H1 (cell line): ENCODE measurements at regions not wholly inside any gene's neighbourhood (a gene's known extent, or its start where the extent isn't known, plus 50 kb on each side); places are given as distances from the start of the nearest gene placed in this dataset.

Source experiments
- CTCF ChIA-PET: fragments of 300-600 bp; sonication (Branson Sonifier 250); formaldehyde crosslinking; loops from one replicate; lab custom pipeline; 2021; ENCODE audit not compliant: partially characterized antibody; lab: Charles Lee
- POLR2A ChIA-PET: fragments of 300-600 bp; sonication (Branson Sonifier 250); formaldehyde crosslinking; loops from one replicate; lab custom pipeline; 2021; ENCODE audit warnings: inconsistent platforms; ENCODE audit not compliant: partially characterized antibody; lab: Charles Lee
- DNase-seq, 2 experiments: peaks; one replicate each; pipeline versions ENCODE4 v3.0.0 to v3.0.0-alpha.2; 2010 to 2022; ENCODE audit warnings: low spot score in 2 of 2, low read depth in 1 of 2, mixed read lengths in 1 of 2
- FAIRE-seq: peaks from 2 replicates; lab custom pipeline; 2011; peaks lifted over from hg19 to GRCh38; lab: Jason Lieb, UNC
- H2AFZ ChIP-seq: 2 replicates; pipeline ENCODE4 v1.8.1; 2012; ENCODE audit warnings: low read length, inconsistent platforms
- H2AK5ac ChIP-seq: 2 replicates; pipeline ENCODE4 v1.6.1; 2013; ENCODE audit warnings: low read depth, low read length
- H2BK120ac ChIP-seq: replicated peaks from 2 replicates; pipeline ENCODE3; 2013; ENCODE audit warnings: low read depth, low read length, inconsistent platforms
- H2BK12ac ChIP-seq: 2 replicates; pipeline ENCODE4 v1.6.1; 2013; ENCODE audit warnings: low read depth, low read length
- H2BK15ac ChIP-seq: 2 replicates; pipeline ENCODE4 v1.6.1; 2013; ENCODE audit warnings: low read length
- H2BK20ac ChIP-seq: 2 replicates; pipeline ENCODE4 v1.6.1; 2013; ENCODE audit warnings: low read length
- H2BK5ac ChIP-seq: 2 replicates; pipeline ENCODE4 v1.6.1; 2013; ENCODE audit warnings: low read depth, low read length
- H3K14ac ChIP-seq: 2 replicates; pipeline ENCODE4 v1.6.1; 2013; ENCODE audit warnings: inconsistent platforms; ENCODE audit not compliant: insufficient read length
- H3K18ac ChIP-seq: 2 replicates; pipeline ENCODE4 v1.6.1; 2013; ENCODE audit warnings: low read length; ENCODE audit errors: extremely low read depth
- H3K23ac ChIP-seq: 2 replicates; pipeline ENCODE4 v1.6.1; 2013; ENCODE audit warnings: inconsistent platforms; ENCODE audit not compliant: insufficient read length
- H3K23me2 ChIP-seq: 2 replicates; pipeline ENCODE4 v1.6.1; 2013; ENCODE audit warnings: low read depth, low read length
- H3K27ac ChIP-seq: 2 replicates; pipeline ENCODE4 v1.6.1; 2011; ENCODE audit warnings: low read depth, low read length, inconsistent platforms
- H3K27me3 ChIP-seq, 4 experiments: replicated peaks in 1 of 4; 1 replicate in 1 of 4; 2 replicates in 3 of 4; pipeline versions ENCODE4 v1.6.1 to v1.8.1; 2011 to 2013; ENCODE audit warnings: low read length in 3 of 4, mild to moderate bottlenecking in 3 of 4, inconsistent platforms in 2 of 4, mixed read lengths in 2 of 4, moderate library complexity in 1 of 4; ENCODE audit not compliant: control insufficient read depth in 3 of 4, insufficient read depth in 3 of 4; ENCODE audit errors: extremely low read depth in 1 of 4
- H3K36me3 ChIP-seq, 4 experiments: 2 replicates each; pipeline versions ENCODE4 v1.6.1 to v1.8.1; 2011 to 2013; ENCODE audit warnings: mild to moderate bottlenecking in 4 of 4, low read length in 3 of 4, moderate library complexity in 2 of 4, control low read depth in 1 of 4, inconsistent platforms in 1 of 4; ENCODE audit not compliant: insufficient read depth in 4 of 4, control insufficient read depth in 2 of 4
- H3K4ac ChIP-seq: replicated peaks from 2 replicates; pipeline ENCODE3; 2013; ENCODE audit warnings: low read length, low read depth, mixed read lengths, inconsistent platforms; ENCODE audit not compliant: insufficient read length
- H3K4me1 ChIP-seq, 4 experiments: replicated peaks in 1 of 4; 1 replicate in 1 of 4; 2 replicates in 3 of 4; pipeline versions ENCODE4 v1.6.1 to v1.8.1; 2011 to 2013; ENCODE audit warnings: low read length in 3 of 4, inconsistent platforms in 2 of 4, mixed read lengths in 1 of 4; ENCODE audit not compliant: insufficient read depth in 4 of 4, control insufficient read depth in 3 of 4
- H3K4me2 ChIP-seq, 2 experiments: 2 replicates each; pipeline versions ENCODE4 v1.6.1 to v1.8.1; 2011 to 2013; ENCODE audit warnings: low read depth in 2 of 2, low read length in 2 of 2, control low read depth in 1 of 2, inconsistent platforms in 1 of 2, mild to moderate bottlenecking in 1 of 2; ENCODE audit not compliant: insufficient read depth in 1 of 2
- H3K4me3 ChIP-seq, 4 experiments: fragments of 200-600, 300-600 bp in 1 of 4; sonication (generic), shearing (Covaris generic), sonication (Bioruptor Twin) in 1 of 4; 2 replicates each; pipeline versions ENCODE4 v1.5.1 to v1.8.1; 2011 to 2016; ENCODE audit warnings: low read length in 4 of 4, low read depth in 3 of 4, control low read depth in 2 of 4, inconsistent platforms in 2 of 4, mild to moderate bottlenecking in 2 of 4, mixed read lengths in 1 of 4, moderate library complexity in 1 of 4; ENCODE audit not compliant: insufficient read depth in 2 of 4; ENCODE audit errors: extremely low read depth in 1 of 4
- H3K56ac ChIP-seq: replicated peaks from 2 replicates; pipeline ENCODE3; 2013; ENCODE audit warnings: low read depth, mild to moderate bottlenecking, mixed read lengths, low read length, inconsistent platforms; ENCODE audit not compliant: insufficient read length
- H3K79me1 ChIP-seq: 2 replicates; pipeline ENCODE4 v1.6.1; 2013; ENCODE audit warnings: low read depth, low read length, control low read depth
- H3K79me2 ChIP-seq, 2 experiments: 2 replicates each; pipeline versions ENCODE4 v1.6.1 to v1.8.1; 2012 to 2013; ENCODE audit warnings: low read length in 2 of 2, mild to moderate bottlenecking in 2 of 2, inconsistent platforms in 1 of 2; ENCODE audit not compliant: insufficient read depth in 2 of 2, control insufficient read depth in 1 of 2
- H3K9ac ChIP-seq, 4 experiments: replicated peaks in 1 of 4; 1 replicate in 1 of 4; 2 replicates in 3 of 4; pipeline versions ENCODE4 v1.6.1 to v1.8.1; 2011 to 2013; ENCODE audit warnings: low read depth in 3 of 4, low read length in 3 of 4, control low read depth in 2 of 4, mild to moderate bottlenecking in 2 of 4, moderate library complexity in 2 of 4, inconsistent platforms in 1 of 4; ENCODE audit errors: extremely low read depth in 1 of 4
- H3K9me3 ChIP-seq, 2 experiments: 2 replicates each; pipeline versions ENCODE4 v1.6.1 to v1.8.1; 2012 to 2013; ENCODE audit warnings: mild to moderate bottlenecking in 2 of 2, moderate library complexity in 2 of 2, control low read depth in 1 of 2, inconsistent platforms in 1 of 2, low read depth in 1 of 2, low read length in 1 of 2, mixed read lengths in 1 of 2; ENCODE audit not compliant: insufficient read depth in 2 of 2
- H4K20me1 ChIP-seq, 2 experiments: replicated peaks in 1 of 2; 2 replicates each; pipeline versions ENCODE3 to v1.8.1; 2011 to 2013; ENCODE audit warnings: inconsistent platforms in 2 of 2, low read length in 2 of 2, mild to moderate bottlenecking in 1 of 2; ENCODE audit not compliant: insufficient read depth in 2 of 2, control insufficient read depth in 1 of 2
- H4K5ac ChIP-seq: 2 replicates; pipeline ENCODE4 v1.6.1; 2013; ENCODE audit warnings: low read length, low read depth, mixed read lengths, inconsistent platforms; ENCODE audit not compliant: insufficient read length
- H4K8ac ChIP-seq: 2 replicates; pipeline ENCODE4 v1.8.0; 2013; ENCODE audit warnings: mild to moderate bottlenecking, moderate library complexity, low read length, inconsistent platforms; ENCODE audit not compliant: insufficient read depth; ENCODE audit errors: extremely low read depth
- H4K91ac ChIP-seq: replicated peaks from 2 replicates; pipeline ENCODE3; 2013; ENCODE audit warnings: low read length, mixed read lengths, inconsistent platforms; ENCODE audit not compliant: insufficient read length
- BACH1 ChIP-seq: IDR thresholded peaks from 2 replicates; pipeline ENCODE4 v1.6.1; 2012; ENCODE audit warnings: low read length, improper control_type of control experiment
- EGR1 ChIP-seq: IDR thresholded peaks from 2 replicates; pipeline ENCODE4 v1.6.1; 2011; ENCODE audit warnings: low read depth, low read length, borderline replicate concordance
- EP300 ChIP-seq, 2 experiments: IDR thresholded peaks; 1 replicate in 1 of 2; 2 replicates in 1 of 2; pipeline ENCODE4 v1.6.1; 2011 to 2012; ENCODE audit warnings: low read depth in 2 of 2, low read length in 2 of 2, mild to moderate bottlenecking in 2 of 2, borderline replicate concordance in 1 of 2, inconsistent platforms in 1 of 2, moderate library complexity in 1 of 2
- FOSL1 ChIP-seq: IDR thresholded peaks from 2 replicates; pipeline ENCODE4 v1.6.1; 2011; ENCODE audit warnings: mild to moderate bottlenecking, low read depth, low read length, moderate library complexity; ENCODE audit not compliant: insufficient read depth
- MAFK ChIP-seq: IDR thresholded peaks from 2 replicates; pipeline ENCODE4 v1.6.1; 2012; ENCODE audit warnings: low read depth, mild to moderate bottlenecking, improper control_type of control experiment, low read length
- RAD21 ChIP-seq, 2 experiments: IDR thresholded peaks in 1 of 2; conservative IDR thresholded peaks in 1 of 2; 2 replicates each; pipeline ENCODE4 v1.6.1; 2011; ENCODE audit warnings: low read depth in 2 of 2, low read length in 2 of 2, improper control_type of control experiment in 1 of 2, inconsistent platforms in 1 of 2, mild to moderate bottlenecking in 1 of 2, moderate library complexity in 1 of 2
- SAP30 ChIP-seq: fragments of 300-600 bp; sonication (generic); IDR thresholded peaks from 2 replicates; pipeline ENCODE4 v1.7.1; 2012; ENCODE audit warnings: low read length, moderate library complexity, mild to moderate bottlenecking, inconsistent platforms; ENCODE audit not compliant: insufficient read depth, insufficient replicate concordance
- SRF ChIP-seq: IDR thresholded peaks from 2 replicates; pipeline ENCODE4 v1.6.1; 2011; ENCODE audit warnings: mild to moderate bottlenecking, low read depth, low read length, moderate library complexity
- TEAD4 ChIP-seq: IDR thresholded peaks from 2 replicates; pipeline ENCODE4 v1.6.1; 2012; ENCODE audit warnings: low read depth, low read length, inconsistent platforms, mixed read lengths
- YY1 ChIP-seq: IDR thresholded peaks from 2 replicates; pipeline ENCODE4 v1.6.1; 2011; ENCODE audit warnings: low read depth, mild to moderate bottlenecking, low read length
- WGBS, 2 experiments: shearing (Covaris generic) in 1 of 2; methylation state at CpG; one replicate each; pipeline versions ENCODE4 v1.1.6 to v1.1.7; 2013 to 2015; ENCODE audit warnings: low lambda C conversion rate in 2 of 2, mixed read lengths in 2 of 2, inconsistent platforms in 1 of 2, low coverage in 1 of 2, missing lambda C conversion rate in 1 of 2; ENCODE audit not compliant: insufficient replicate concordance in 2 of 2, insufficient coverage in 1 of 2, insufficient read length in 1 of 2; ENCODE audit errors: extremely low coverage in 1 of 2, missing lambda C conversion rate in 1 of 2; 5-methylcytosine and 5-hydroxymethylcytosine counted together

DNA sequence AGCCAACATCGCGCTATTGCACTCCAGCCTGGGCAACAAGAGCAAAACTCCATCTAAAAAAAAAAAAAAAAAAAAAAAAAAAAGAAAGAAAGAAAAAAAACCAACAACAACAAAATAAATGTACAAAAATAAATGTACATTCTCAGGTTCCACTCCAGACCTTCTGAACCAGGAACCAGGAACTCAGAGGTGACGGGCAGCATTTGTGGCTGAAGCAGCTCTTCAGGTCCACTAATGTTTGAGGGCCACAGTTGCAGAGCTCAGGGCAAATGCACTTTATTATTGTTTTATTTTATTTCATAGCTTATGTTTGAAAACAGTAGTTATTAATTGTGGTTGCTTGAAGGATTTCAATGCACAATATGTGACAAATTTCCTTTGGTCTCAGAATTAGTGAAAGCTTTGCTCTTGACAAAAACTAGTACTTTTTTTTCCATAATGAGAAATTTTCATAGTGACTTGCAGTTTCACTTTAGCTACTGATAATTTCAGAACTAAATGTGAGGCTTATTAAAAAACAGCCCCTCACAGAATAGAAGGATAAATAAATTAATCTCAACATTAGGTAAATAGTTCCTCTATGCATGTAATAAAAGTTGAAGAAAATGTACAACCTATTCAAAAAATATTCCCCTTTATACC lies 378.4 kb upstream of the SPHKAP start:
- no peak for DNase-seq
- no peak overlapping the region for H2AK5ac ChIP-seq
- no peaks in the 10 kb centered on the region for H3K27me3 ChIP-seq
- FAIRE-seq = no peak
- H2BK20ac ChIP-seq = no peak overlapping the region
- H3K36me3 ChIP-seq = no peaks in the 10 kb centered on the region
- H3K79me1 ChIP-seq = no peaks in the 10 kb centered on the region
- no peak overlapping the region for H4K91ac ChIP-seq
- no peaks in the 10 kb centered on the region for H3K79me2 ChIP-seq
- no peak overlapping the region for H3K27ac ChIP-seq
- H2BK120ac ChIP-seq = no peak overlapping the region
- no peak overlapping the region for H3K4me2 ChIP-seq
- no peak overlapping the region for H3K18ac ChIP-seq
- no peak overlapping the region for H2BK5ac ChIP-seq
- no peak overlapping the region for H3K14ac ChIP-seq
- no peak overlapping the region for H3K4me3 ChIP-seq
- CTCF ChIA-PET = interaction anchor here (0.5 kb wide), 1 partner anchor 95 kb away, joined by 3 read pairs; no protein-coding TSS in a partner anchor
- H3K23ac ChIP-seq = no peak overlapping the region
- no peak overlapping the region for H2BK15ac ChIP-seq
- no peak overlapping the region for H4K8ac ChIP-seq
- H3K4ac ChIP-seq = no peak overlapping the region
- no peaks in the 10 kb centered on the region for H3K9me3 ChIP-seq
- H3K23me2 ChIP-seq = no peaks in the 10 kb centered on the region
- POLR2A ChIA-PET = no interaction called here
- no peak overlapping the region for H3K9ac ChIP-seq
- H4K20me1 ChIP-seq = no peaks in the 10 kb centered on the region
- 93% methylated on average over 1 of the region's 3 CpGs; no CpG with 5 or more reads in 1 of the 2 experiments for whole genome bisulfite sequencing, 2 experiments
- no peak overlapping the region for H3K56ac ChIP-seq
- no peak overlapping the region for H2AFZ ChIP-seq
- H2BK12ac ChIP-seq = no peak overlapping the region
- no peak overlapping the region for H4K5ac ChIP-seq
- no peak for TF ChIP-seq SAP30
- TF ChIP-seq MAFK = no peak
- TF ChIP-seq EP300 (IDR thresholded peaks at IDR 0.05; ENCODE audit: borderline replicate concordance in 1 of 2, low read depth in 2 of 2, low read length in 2 of 2) = no peak
- no peak for TF ChIP-seq SRF
- no peak for TF ChIP-seq TEAD4
- TF ChIP-seq RAD21 (IDR thresholded peaks at IDR 0.05 in 1 of 2, conservative IDR thresholded peaks at IDR 0.05 in 1 of 2; ENCODE audit: low read depth in 2 of 2, low read length in 2 of 2) = no peak
- TF ChIP-seq YY1 = no peak
- TF ChIP-seq FOSL1 = no peak
- no peak for TF ChIP-seq EGR1
- no peak for TF ChIP-seq BACH1
- TF ChIP-seq, all 59 proteins: peak for 0
- no peaks in the 10 kb centered on the region for H3K4me1 ChIP-seq
